Keratinocyte (primary cell): ENCODE measurements at regions not wholly inside any gene's neighbourhood (a gene's known extent, or its start where the extent isn't known, plus 50 kb on each side); places are given as distances from the start of the nearest gene placed in this dataset.

ENCODE experiments used
- DNase-seq: peaks from one replicate; pipeline ENCODE4 v3.0.0-alpha.2; 2011; ENCODE audit warnings: low read depth, missing footprints, low spot score
- FAIRE-seq: peaks from 2 replicates; lab custom pipeline; 2011; peaks lifted over from hg19 to GRCh38; lab: Jason Lieb, UNC
- H2AFZ ChIP-seq: 2 replicates; pipeline ENCODE4 v1.6.0; 2012; ENCODE audit warnings: low read length, control low read depth, inconsistent platforms; ENCODE audit not compliant: control insufficient read depth
- H3K27ac ChIP-seq: 2 replicates; pipeline ENCODE4 v1.5.1; 2011; ENCODE audit warnings: low read length; ENCODE audit not compliant: control insufficient read depth, insufficient read depth
- H3K27me3 ChIP-seq: 3 replicates; pipeline ENCODE4 v1.6.0; 2011; ENCODE audit warnings: low read length; ENCODE audit not compliant: control insufficient read depth, insufficient read depth; ENCODE audit errors: extremely low read depth
- H3K36me3 ChIP-seq, 2 experiments: 2 replicates in 1 of 2; 3 replicates in 1 of 2; pipeline ENCODE4 v1.5.1; 2011; ENCODE audit warnings: low read length in 2 of 2, mild to moderate bottlenecking in 1 of 2; ENCODE audit not compliant: control insufficient read depth in 2 of 2, insufficient read depth in 2 of 2; ENCODE audit errors: extremely low read depth in 1 of 2
- H3K4me1 ChIP-seq: 3 replicates; pipeline ENCODE4 v1.5.1; 2011; ENCODE audit warnings: low read length; ENCODE audit not compliant: control insufficient read depth, insufficient read depth; ENCODE audit errors: extremely low read depth
- H3K4me2 ChIP-seq: 3 replicates; pipeline ENCODE4 v1.6.0; 2011; ENCODE audit warnings: low read depth, low read length; ENCODE audit not compliant: control insufficient read depth, insufficient read depth; ENCODE audit errors: extremely low read depth
- H3K4me3 ChIP-seq, 3 experiments: fragments of 200-600 bp in 1 of 3; sonication (generic) in 1 of 3; 2 replicates in 2 of 3; 3 replicates in 1 of 3; pipeline ENCODE4 v1.5.1; 2011 to 2016; ENCODE audit warnings: low read length in 3 of 3, mild to moderate bottlenecking in 3 of 3, control low read depth in 2 of 3, inconsistent platforms in 1 of 3, low read depth in 1 of 3, mixed read lengths in 1 of 3, mixed run types in 1 of 3, moderate library complexity in 1 of 3; ENCODE audit not compliant: control insufficient read depth in 2 of 3, insufficient read depth in 2 of 3; ENCODE audit errors: extremely low read depth in 1 of 3
- H3K79me2 ChIP-seq: 2 replicates; pipeline ENCODE4 v1.6.0; 2012; ENCODE audit warnings: low read length; ENCODE audit not compliant: control insufficient read depth, insufficient read depth
- H3K9ac ChIP-seq: 3 replicates; pipeline ENCODE4 v1.6.0; 2011; ENCODE audit warnings: low read length; ENCODE audit not compliant: control insufficient read depth, insufficient read depth; ENCODE audit errors: extremely low read depth
- H3K9me1 ChIP-seq: 3 replicates; pipeline ENCODE4 v1.6.0; 2011; ENCODE audit warnings: low read length; ENCODE audit not compliant: control insufficient read depth, insufficient read depth; ENCODE audit errors: extremely low read depth
- H3K9me3 ChIP-seq: 2 replicates; pipeline ENCODE4 v1.5.1; 2012; ENCODE audit warnings: low read depth, low read length; ENCODE audit not compliant: control insufficient read depth
- H4K20me1 ChIP-seq: 3 replicates; pipeline ENCODE4 v1.6.0; 2011; ENCODE audit warnings: low read length; ENCODE audit not compliant: control insufficient read depth, insufficient read depth; ENCODE audit errors: extremely low read depth
- EZH2 ChIP-seq: IDR thresholded peaks from one replicate; pipeline ENCODE4 v1.6.1; 2012; ENCODE audit warnings: inconsistent platforms, mild to moderate bottlenecking, low read length, moderate library complexity
- dilution Hi-C: fragments of 300-500 bp; cut with MboI; formaldehyde crosslinking; loops from one replicate; pipeline ENCODE4 v1.7.0; 2020; ENCODE audit warnings: low sequenced_read_pairs; ENCODE audit not compliant: extremely low pct_ligation_motif_present
- TF ChIP-seq, protein P1 (sequence below), 3 experiments: IDR thresholded peaks in 1 of 3; conservative IDR thresholded peaks in 1 of 3; optimal IDR thresholded peaks in 1 of 3; 2 replicates in 2 of 3; 3 replicates in 1 of 3; pipeline versions ENCODE3 to v1.5.1; 2011; ENCODE audit warnings: low read length in 3 of 3, mild to moderate bottlenecking in 3 of 3, moderate library complexity in 2 of 3, control low read depth in 1 of 3, inconsistent platforms in 1 of 3; ENCODE audit not compliant: insufficient read depth in 2 of 3; ENCODE audit errors: extremely low read depth in 1 of 3

DNA sequence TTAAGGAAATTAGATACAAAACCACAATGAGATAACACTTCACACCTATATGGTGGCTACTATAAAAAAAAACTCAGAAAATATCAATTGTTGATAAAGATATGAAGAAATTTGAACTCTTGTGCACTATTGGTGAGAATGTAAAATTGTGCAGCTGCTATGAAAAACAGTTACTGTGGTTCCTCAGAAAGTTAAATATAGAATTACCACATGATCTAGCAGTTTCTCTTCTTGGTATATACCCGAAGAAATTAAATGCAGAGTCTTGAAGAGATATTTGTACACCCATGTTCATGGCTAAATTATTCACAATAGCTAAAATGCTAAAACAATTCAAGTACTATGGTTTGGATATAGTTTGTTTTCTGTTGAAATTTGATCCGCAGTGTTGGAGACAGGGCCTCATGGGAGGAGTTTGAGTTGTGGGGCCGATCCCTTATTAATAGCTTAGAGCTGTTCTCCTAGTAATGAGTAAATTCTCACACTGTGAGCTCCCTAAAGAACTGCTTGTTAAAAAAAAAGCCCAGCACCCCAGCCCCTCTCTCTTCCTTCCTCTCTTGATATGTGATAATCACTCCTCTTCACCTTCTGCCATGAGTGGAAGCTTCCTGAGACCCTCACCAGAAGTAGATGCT, 1412.1 kb downstream of the PLA2G4A start:
- no peak overlapping the region for H3K4me2 ChIP-seq
- dilution Hi-C loops: no loop called here
- H3K9me3 ChIP-seq: no peaks in the 10 kb centered on the region
- no peak overlapping the region for H2AFZ ChIP-seq
- no peaks in the 10 kb centered on the region for H3K9me1 ChIP-seq
- TF ChIP-seq, protein P1, sequence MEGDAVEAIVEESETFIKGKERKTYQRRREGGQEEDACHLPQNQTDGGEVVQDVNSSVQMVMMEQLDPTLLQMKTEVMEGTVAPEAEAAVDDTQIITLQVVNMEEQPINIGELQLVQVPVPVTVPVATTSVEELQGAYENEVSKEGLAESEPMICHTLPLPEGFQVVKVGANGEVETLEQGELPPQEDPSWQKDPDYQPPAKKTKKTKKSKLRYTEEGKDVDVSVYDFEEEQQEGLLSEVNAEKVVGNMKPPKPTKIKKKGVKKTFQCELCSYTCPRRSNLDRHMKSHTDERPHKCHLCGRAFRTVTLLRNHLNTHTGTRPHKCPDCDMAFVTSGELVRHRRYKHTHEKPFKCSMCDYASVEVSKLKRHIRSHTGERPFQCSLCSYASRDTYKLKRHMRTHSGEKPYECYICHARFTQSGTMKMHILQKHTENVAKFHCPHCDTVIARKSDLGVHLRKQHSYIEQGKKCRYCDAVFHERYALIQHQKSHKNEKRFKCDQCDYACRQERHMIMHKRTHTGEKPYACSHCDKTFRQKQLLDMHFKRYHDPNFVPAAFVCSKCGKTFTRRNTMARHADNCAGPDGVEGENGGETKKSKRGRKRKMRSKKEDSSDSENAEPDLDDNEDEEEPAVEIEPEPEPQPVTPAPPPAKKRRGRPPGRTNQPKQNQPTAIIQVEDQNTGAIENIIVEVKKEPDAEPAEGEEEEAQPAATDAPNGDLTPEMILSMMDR (optimal IDR thresholded peaks at IDR 0.05 in 1 of 3, IDR thresholded peaks at IDR 0.05 in 1 of 3, conservative IDR thresholded peaks at IDR 0.05 in 1 of 3; ENCODE audit: extremely low read depth in 1 of 3, insufficient read depth in 2 of 3, low read length in 3 of 3): no peak
- TF ChIP-seq EZH2: no peak
- H3K27ac ChIP-seq: no peak overlapping the region
- no peaks in the 10 kb centered on the region for H3K27me3 ChIP-seq
- FAIRE-seq (no peak), DNase-seq (no peak)
- no peaks in the 10 kb centered on the region for H4K20me1 ChIP-seq
- H3K79me2 ChIP-seq: no peaks in the 10 kb centered on the region
- no peaks in the 10 kb centered on the region for H3K36me3 ChIP-seq
- no peaks in the 10 kb centered on the region for H3K4me1 ChIP-seq
- H3K4me3 ChIP-seq: no peak overlapping the region
- H3K9ac ChIP-seq: no peak overlapping the region

- Histone ChIP-seq H4K20me1 (no peaks in the 10 kb centered on the region), H3K27ac (no peak overlapping the region), H3K79me2 (no peaks in the 10 kb centered on the region), H3K36me3 (no peaks in the 10 kb centered on the region), H3K4me3 (no peak overlapping the region), H3K9ac (no peak overlapping the region), H3K4me1 (no peaks in the 10 kb centered on the region), H2AFZ (no peak overlapping the region), H3K9me1 (no peaks in the 10 kb centered on the region), H3K4me2 (no peak overlapping the region), H3K27me3 (no peaks in the 10 kb centered on the region), H3K9me3 (no peaks in the 10 kb centered on the region)
- DNase-seq (no peak), FAIRE-seq (no peak)
- dilution Hi-C loops: no loop called here
- TF ChIP-seq, protein P1 (optimal IDR thresholded peaks at IDR 0.05 in 1 of 3, IDR thresholded peaks at IDR 0.05 in 1 of 3, conservative IDR thresholded peaks at IDR 0.05 in 1 of 3; ENCODE audit: extremely low read depth in 1 of 3, insufficient read depth in 2 of 3, low read length in 3 of 3): no peak
- no peak for TF ChIP-seq EZH2
These were observed 1412.9 kb downstream of the PLA2G4A start for GRCh38 chr1:188241629-188242028.
